HUES48 (cell line): ENCODE measurements at regions not wholly inside any gene's neighbourhood (a gene's known extent, or its start where the extent isn't known, plus 50 kb on each side); places are given as distances from the start of the nearest gene placed in this dataset.

ENCODE experiments used
- H3K27ac ChIP-seq: one replicate; pipeline ENCODE4 v1.7.0; 2013; ENCODE audit warnings: low read depth, low read length, inconsistent platforms
- H3K27me3 ChIP-seq: 2 replicates; pipeline ENCODE4 v1.6.1; 2013; ENCODE audit warnings: mild to moderate bottlenecking, low read length; ENCODE audit not compliant: control insufficient read depth, insufficient read depth
- H3K36me3 ChIP-seq: 2 replicates; pipeline ENCODE4 v1.6.1; 2013; ENCODE audit warnings: low read length; ENCODE audit not compliant: control insufficient read depth, insufficient read depth
- H3K4me1 ChIP-seq: 2 replicates; pipeline ENCODE4 v1.6.1; 2013; ENCODE audit warnings: mild to moderate bottlenecking, low read length; ENCODE audit not compliant: control insufficient read depth, insufficient read depth
- H3K4me3 ChIP-seq: 2 replicates; pipeline ENCODE4 v1.5.1; 2013; ENCODE audit warnings: mild to moderate bottlenecking, low read depth, low read length
- H3K9ac ChIP-seq: 2 replicates; pipeline ENCODE4 v1.6.1; 2013; ENCODE audit warnings: mild to moderate bottlenecking, low read depth, low read length, moderate library complexity
- H3K9me3 ChIP-seq: 2 replicates; pipeline ENCODE4 v1.6.1; 2013; ENCODE audit warnings: low read length; ENCODE audit not compliant: control insufficient read depth, insufficient read depth

DNA sequence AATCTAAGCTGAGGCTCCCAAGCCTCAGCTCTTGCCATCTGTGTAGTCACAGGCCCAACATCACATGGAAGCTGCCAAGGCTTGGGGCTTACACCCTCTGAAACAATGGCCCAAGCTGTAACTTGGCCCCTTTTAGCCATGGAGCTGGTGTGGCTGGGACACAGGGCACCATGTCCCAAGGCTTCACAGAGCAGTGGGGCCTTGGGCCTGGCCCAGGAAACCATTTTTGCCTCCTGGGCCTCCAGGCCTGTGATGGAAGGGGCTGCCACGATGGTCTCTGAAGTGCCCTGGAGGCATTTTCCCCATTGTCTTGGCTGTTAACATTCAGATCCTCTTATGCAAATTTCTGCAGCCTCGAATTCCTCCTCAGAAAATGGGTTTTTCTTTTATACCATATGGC, 952.3 kb upstream of the GOT2 start:
- no peak overlapping the region for H3K9ac ChIP-seq

GRCh38 chr16:59684911-59685310, 950.8 kb upstream of the GOT2 start:
- H3K4me1 ChIP-seq = peaks cover 12% of the 10 kb centered on the region; the same call in 1 of the 2 replicates
- H3K27me3 ChIP-seq = no peaks in the 10 kb centered on the region
- H3K9me3 ChIP-seq = peaks cover 32% of the 10 kb centered on the region
- H3K36me3 ChIP-seq = no peaks in the 10 kb centered on the region
- no peak overlapping the region for H3K4me3 ChIP-seq
- H3K9ac ChIP-seq = no peak overlapping the region
- no peak overlapping the region for H3K27ac ChIP-seq

More for the DNA sequence above, 952.3 kb upstream of the GOT2 start:
- no peak overlapping the region for H3K4me3 ChIP-seq
- no peaks in the 10 kb centered on the region for H3K36me3 ChIP-seq
- H3K4me1 ChIP-seq = peaks cover 12% of the 10 kb centered on the region; the same call in 1 of the 2 replicates
- H3K9me3 ChIP-seq = peaks cover 32% of the 10 kb centered on the region
- H3K27me3 ChIP-seq = no peaks in the 10 kb centered on the region
- H3K27ac ChIP-seq = no peak overlapping the region

- Histone ChIP-seq H3K27me3 (no peaks in the 10 kb centered on the region), H3K9ac (no peak overlapping the region), H3K27ac (no peak overlapping the region)
Observed at GRCh38 chr16:59683709-59684108, 949.6 kb upstream of the GOT2 start.

DNA sequence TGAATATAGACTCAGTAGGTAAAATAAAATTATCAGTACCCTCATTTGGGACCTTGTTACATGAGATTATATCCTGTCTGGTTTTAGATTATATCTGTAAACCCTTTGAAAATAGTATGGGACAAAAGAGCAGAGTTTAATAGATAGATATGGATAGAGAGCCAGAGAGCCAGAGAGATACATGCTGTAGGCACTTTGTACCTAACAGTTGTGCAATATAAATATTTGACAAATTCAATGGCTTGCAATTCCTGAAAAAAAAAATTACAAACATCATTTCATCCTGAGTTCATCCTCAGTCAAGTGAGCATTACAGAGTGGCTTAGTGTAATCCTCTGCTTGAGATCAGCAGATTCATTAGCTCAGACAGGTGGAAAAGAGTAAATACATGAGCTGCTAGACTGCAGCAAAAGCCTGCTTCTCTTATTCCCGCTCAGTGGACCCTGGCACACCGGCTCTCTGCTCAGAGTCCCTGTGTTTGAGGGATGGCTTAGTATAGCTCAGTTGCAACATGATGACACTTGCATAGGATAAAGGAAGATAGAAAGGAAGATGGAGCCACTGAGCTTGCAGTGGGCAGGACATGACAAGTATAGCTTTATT, 931.6 kb upstream of the GOT2 start:
- Histone ChIP-seq H3K27ac (no peak overlapping the region), H3K27me3 (no peaks in the 10 kb centered on the region), H3K36me3 (no peaks in the 10 kb centered on the region), H3K4me3 (no peak overlapping the region), H3K9me3 (peaks cover 8% of the 10 kb centered on the region), H3K9ac (no peak overlapping the region), H3K4me1 (no peaks in the 10 kb centered on the region)

More at GRCh38 chr16:59683709-59684108, 949.6 kb upstream of the GOT2 start:
- Histone ChIP-seq H3K9me3 (peaks cover 32% of the 10 kb centered on the region), H3K4me1 (peaks cover 12% of the 10 kb centered on the region; the same call in 1 of the 2 replicates), H3K36me3 (no peaks in the 10 kb centered on the region), H3K4me3 (no peak overlapping the region)

DNA sequence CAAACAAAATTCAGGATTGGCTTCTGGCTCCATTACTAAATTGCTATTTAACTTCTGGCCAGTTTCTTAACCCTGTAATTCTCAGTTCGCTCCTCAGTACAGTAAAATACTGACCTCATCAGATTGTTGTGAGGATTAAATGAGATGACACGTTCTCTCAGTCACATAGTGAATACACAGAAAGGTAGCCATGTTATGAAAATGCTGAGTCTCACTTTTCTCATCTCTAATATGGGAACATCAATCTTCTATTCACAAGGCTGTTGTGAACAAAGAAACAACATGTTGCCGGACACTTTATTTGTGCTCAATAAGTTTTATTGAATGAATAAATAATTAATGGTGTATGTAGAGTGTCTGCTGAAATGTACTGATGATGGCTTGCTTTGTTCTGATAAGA, 924.5 kb upstream of the GOT2 start:
- no peaks in the 10 kb centered on the region for H3K4me1 ChIP-seq
- no peak overlapping the region for H3K27ac ChIP-seq
- no peak overlapping the region for H3K9ac ChIP-seq
- H3K4me3 ChIP-seq = no peak overlapping the region
- no peaks in the 10 kb centered on the region for H3K36me3 ChIP-seq
- H3K9me3 ChIP-seq = no peaks in the 10 kb centered on the region
- H3K27me3 ChIP-seq = no peaks in the 10 kb centered on the region

DNA sequence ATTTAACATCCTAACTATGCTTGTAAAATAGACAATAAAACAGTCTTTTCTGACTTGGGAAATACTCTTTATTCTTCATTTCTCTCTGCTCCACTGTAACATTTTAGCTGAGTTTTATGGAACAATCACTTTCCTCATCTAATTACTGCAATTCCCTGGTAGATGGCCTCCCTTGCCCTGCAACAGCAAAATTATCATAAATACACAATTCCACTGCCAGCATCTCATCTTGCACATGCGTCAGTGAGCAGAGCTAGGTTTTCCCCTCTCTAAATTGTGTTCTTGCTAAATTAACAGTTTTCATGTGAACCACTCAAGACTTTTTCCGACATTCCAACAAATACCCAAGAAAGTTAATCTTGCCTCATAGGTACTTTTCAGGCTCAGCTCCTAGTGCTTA, 920.9 kb upstream of the GOT2 start:
- H3K27me3 ChIP-seq = no peaks in the 10 kb centered on the region
- no peaks in the 10 kb centered on the region for H3K4me1 ChIP-seq
- no peaks in the 10 kb centered on the region for H3K36me3 ChIP-seq
- H3K9ac ChIP-seq = no peak overlapping the region
- no peak overlapping the region for H3K4me3 ChIP-seq
- no peak overlapping the region for H3K27ac ChIP-seq
- H3K9me3 ChIP-seq = no peaks in the 10 kb centered on the region

- H3K9me3 ChIP-seq = no peaks in the 10 kb centered on the region
- no peaks in the 10 kb centered on the region for H3K4me1 ChIP-seq
- no peak overlapping the region for H3K9ac ChIP-seq
Observed at GRCh38 chr16:59654455-59654854, 920.3 kb upstream of the GOT2 start.

GRCh38 chr16:59651662-59652061, 917.5 kb upstream of the GOT2 start:
- no peak overlapping the region for H3K9ac ChIP-seq

More at GRCh38 chr16:59654455-59654854, 920.3 kb upstream of the GOT2 start:
- Histone ChIP-seq H3K36me3 (no peaks in the 10 kb centered on the region), H3K27ac (no peak overlapping the region), H3K4me3 (no peak overlapping the region), H3K27me3 (no peaks in the 10 kb centered on the region)

DNA sequence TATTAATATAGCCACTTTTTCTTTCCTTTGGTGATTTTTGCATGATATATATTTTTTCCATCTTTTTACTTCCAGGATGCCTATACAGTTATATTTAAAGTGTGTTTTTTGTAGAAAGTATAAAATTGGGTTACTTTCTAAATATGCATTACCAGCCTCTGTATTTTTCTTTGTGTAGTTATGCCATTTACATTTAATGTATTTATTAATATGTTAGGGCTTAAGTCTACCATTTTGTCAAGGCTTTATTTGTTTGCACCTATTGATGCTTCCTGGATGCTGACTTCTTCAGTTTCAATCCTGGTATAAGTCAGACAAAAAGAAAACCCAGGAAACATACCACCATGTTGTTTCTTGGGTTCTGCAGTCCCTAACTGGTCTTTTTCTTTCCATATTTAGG, 911.1 kb upstream of the GOT2 start:
- peaks cover 14% of the 10 kb centered on the region; the same call in 1 of the 2 replicates for H3K9me3 ChIP-seq
- no peak overlapping the region for H3K27ac ChIP-seq
- no peak overlapping the region for H3K9ac ChIP-seq
- H3K4me1 ChIP-seq = no peaks in the 10 kb centered on the region
- no peak overlapping the region for H3K4me3 ChIP-seq
- no peaks in the 10 kb centered on the region for H3K27me3 ChIP-seq
- H3K36me3 ChIP-seq = no peaks in the 10 kb centered on the region

More at GRCh38 chr16:59651662-59652061, 917.5 kb upstream of the GOT2 start:
- no peak overlapping the region for H3K27ac ChIP-seq
- H3K9me3 ChIP-seq = peaks cover 6% of the 10 kb centered on the region; the same call in 1 of the 2 replicates
- no peaks in the 10 kb centered on the region for H3K4me1 ChIP-seq
- no peak overlapping the region for H3K4me3 ChIP-seq
- no peaks in the 10 kb centered on the region for H3K27me3 ChIP-seq
- no peaks in the 10 kb centered on the region for H3K36me3 ChIP-seq

- H3K4me3 ChIP-seq = no peak overlapping the region
- H3K27me3 ChIP-seq = no peaks in the 10 kb centered on the region
- H3K36me3 ChIP-seq = no peaks in the 10 kb centered on the region
- no peak overlapping the region for H3K9ac ChIP-seq
- H3K9me3 ChIP-seq = peaks cover 6% of the 10 kb centered on the region; the same call in 1 of the 2 replicates
- H3K4me1 ChIP-seq = peaks cover 4% of the 10 kb centered on the region; the same call in 1 of the 2 replicates
- no peak overlapping the region for H3K27ac ChIP-seq
Observed at GRCh38 chr16:59635674-59636073, 901.6 kb upstream of the GOT2 start.

DNA sequence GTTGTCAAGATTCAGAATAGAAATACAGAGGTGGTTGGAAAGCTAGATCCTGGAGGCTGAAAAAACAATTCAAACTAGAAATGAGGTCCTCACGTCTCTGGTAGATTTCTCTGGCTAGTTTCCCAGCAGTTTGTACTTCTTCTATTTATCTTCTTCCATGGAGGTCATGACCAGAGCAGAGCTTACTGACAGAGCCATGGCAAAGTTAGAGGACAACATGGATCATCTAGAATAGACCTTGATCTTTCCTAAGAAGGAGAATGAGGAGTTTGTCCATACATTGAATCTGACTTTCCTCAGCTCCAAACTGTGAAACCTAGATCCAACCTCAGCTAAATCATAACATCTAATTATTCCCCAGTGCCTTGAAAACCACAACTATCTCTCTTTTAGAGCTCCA, 900.8 kb upstream of the GOT2 start:
- Histone ChIP-seq H3K9ac (no peak overlapping the region), H3K36me3 (no peaks in the 10 kb centered on the region), H3K9me3 (peaks cover 6% of the 10 kb centered on the region; the same call in 1 of the 2 replicates), H3K4me3 (no peak overlapping the region), H3K27me3 (no peaks in the 10 kb centered on the region), H3K4me1 (peaks cover 4% of the 10 kb centered on the region; the same call in 1 of the 2 replicates), H3K27ac (no peak overlapping the region)
